ENCODE measurements at regions not wholly inside any gene's neighbourhood (a gene's known extent, or its start where the extent isn't known, plus 50 kb on each side); places are given as distances from the start of the nearest gene placed in this dataset.

DNA sequence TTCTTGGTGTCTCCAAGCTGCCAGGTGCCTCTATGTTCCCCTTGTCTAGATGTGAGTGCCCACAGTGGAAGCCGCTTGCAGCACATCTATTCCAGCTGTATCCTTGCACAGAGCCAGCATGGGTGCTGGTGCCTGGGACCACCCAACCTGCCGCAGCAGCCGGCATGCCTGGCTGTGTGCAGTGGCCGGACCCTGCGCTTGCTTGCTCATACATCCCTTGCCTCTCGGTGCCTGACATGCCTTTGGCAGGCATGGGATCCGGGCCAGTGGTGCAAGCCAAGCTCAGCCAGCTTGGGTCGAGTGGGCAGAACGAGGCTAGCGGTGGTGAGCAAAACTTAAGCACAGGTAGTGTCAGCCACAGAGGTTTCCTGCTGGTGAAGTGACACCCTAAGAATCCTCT lies 355.1 kb downstream of the TLL1 start (continued):
- no peak for TF ChIP-seq KLF1 (tag; IDR thresholded peaks at IDR 0.05)
- TF ChIP-seq, protein P1, sequence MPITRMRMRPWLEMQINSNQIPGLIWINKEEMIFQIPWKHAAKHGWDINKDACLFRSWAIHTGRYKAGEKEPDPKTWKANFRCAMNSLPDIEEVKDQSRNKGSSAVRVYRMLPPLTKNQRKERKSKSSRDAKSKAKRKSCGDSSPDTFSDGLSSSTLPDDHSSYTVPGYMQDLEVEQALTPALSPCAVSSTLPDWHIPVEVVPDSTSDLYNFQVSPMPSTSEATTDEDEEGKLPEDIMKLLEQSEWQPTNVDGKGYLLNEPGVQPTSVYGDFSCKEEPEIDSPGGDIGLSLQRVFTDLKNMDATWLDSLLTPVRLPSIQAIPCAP (CRISPR knock-in tag; IDR thresholded peaks at IDR 0.05; ENCODE audit: borderline replicate concordance), result no peak
- TF ChIP-seq, protein P2, sequence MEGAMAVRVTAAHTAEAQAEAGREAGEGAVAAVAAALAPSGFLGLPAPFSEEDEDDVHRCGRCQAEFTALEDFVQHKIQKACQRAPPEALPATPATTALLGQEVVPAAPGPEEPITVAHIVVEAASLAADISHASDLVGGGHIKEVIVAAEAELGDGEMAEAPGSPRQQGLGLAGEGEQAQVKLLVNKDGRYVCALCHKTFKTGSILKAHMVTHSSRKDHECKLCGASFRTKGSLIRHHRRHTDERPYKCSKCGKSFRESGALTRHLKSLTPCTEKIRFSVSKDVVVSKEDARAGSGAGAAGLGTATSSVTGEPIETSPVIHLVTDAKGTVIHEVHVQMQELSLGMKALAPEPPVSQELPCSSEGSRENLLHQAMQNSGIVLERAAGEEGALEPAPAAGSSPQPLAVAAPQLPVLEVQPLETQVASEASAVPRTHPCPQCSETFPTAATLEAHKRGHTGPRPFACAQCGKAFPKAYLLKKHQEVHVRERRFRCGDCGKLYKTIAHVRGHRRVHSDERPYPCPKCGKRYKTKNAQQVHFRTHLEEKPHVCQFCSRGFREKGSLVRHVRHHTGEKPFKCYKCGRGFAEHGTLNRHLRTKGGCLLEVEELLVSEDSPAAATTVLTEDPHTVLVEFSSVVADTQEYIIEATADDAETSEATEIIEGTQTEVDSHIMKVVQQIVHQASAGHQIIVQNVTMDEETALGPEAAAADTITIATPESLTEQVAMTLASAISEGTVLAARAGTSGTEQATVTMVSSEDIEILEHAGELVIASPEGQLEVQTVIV (CRISPR knock-in tag; IDR thresholded peaks at IDR 0.05; ENCODE audit: borderline replicate concordance), result no peak
- no peak for TF ChIP-seq ZNF324 (CRISPR knock-in tag; IDR thresholded peaks at IDR 0.05)
- TF ChIP-seq, protein P3, sequence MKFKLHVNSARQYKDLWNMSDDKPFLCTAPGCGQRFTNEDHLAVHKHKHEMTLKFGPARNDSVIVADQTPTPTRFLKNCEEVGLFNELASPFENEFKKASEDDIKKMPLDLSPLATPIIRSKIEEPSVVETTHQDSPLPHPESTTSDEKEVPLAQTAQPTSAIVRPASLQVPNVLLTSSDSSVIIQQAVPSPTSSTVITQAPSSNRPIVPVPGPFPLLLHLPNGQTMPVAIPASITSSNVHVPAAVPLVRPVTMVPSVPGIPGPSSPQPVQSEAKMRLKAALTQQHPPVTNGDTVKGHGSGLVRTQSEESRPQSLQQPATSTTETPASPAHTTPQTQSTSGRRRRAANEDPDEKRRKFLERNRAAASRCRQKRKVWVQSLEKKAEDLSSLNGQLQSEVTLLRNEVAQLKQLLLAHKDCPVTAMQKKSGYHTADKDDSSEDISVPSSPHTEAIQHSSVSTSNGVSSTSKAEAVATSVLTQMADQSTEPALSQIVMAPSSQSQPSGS (CRISPR knock-in tag; IDR thresholded peaks at IDR 0.05), result no peak
- no peak for TF ChIP-seq CHCHD3 (CRISPR knock-in tag; IDR thresholded peaks at IDR 0.05)
- no peak for TF ChIP-seq ZNF444 (CRISPR knock-in tag; IDR thresholded peaks at IDR 0.05)

DNA sequence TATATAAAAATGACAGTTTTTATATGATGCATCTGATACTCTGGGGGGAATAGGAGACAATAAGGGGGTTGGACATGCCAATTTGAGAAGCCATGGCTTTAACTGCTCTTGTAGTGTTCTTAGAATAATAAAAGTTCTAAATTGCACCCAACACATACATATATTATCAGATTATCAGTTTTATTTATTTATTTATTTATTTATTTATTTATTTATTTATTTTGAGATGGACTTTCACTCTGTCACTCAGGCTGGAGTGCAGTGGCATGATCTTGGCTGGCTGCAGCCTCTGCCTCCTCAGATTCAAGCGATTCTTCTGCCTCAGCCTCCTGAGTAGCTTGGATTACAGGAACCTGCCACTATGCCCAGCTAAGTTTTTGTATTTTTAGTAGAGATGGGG lies 356.8 kb downstream of the TLL1 start:
- Histone ChIP-seq H3K9me3 (replicated peaks; ENCODE audit: control insufficient read depth, insufficient read depth, low read depth, low read length) (no peaks in the 10 kb centered on the region; the same call in 1 of the 2 replicates), H3K4me2 (ENCODE audit: insufficient read depth, low read length) (no peak overlapping the region), H3K4me1 (replicated peaks in 1 of 2; ENCODE audit: control insufficient read depth in 2 of 2, insufficient read depth in 2 of 2, low read length in 2 of 2) (no peaks in the 10 kb centered on the region), H3K27ac (ENCODE audit: extremely low read depth, low read depth, low read length) (no peak overlapping the region), H3K36me3 (ENCODE audit: control insufficient read depth, insufficient read depth, low read length) (no peaks in the 10 kb centered on the region), H3K27me3 (ENCODE audit: control insufficient read depth in 2 of 2, insufficient read depth in 2 of 2, low read length in 2 of 2) (no peaks in the 10 kb centered on the region), H3K79me2 (ENCODE audit: control insufficient read depth, insufficient read depth, low read length) (no peaks in the 10 kb centered on the region), H2AFZ (ENCODE audit: low read depth, low read length) (no peak overlapping the region), H3K9ac (ENCODE audit: insufficient read depth in 1 of 2, low read depth in 2 of 2, low read length in 2 of 2) (no peak overlapping the region), H3K4me3 (no peak overlapping the region), H4K20me1 (replicated peaks; ENCODE audit: control insufficient read depth, insufficient read depth, low read length) (no peaks in the 10 kb centered on the region), H3K9me1 (ENCODE audit: control insufficient read depth, insufficient read depth, low read length) (no peaks in the 10 kb centered on the region)
- ChIA-PET CTCF (ENCODE audit: low intra/inter-chr PET ratio) (no interaction called here), POLR2A (no interaction called here)
- intact Hi-C loops (cut with micrococcal nuclease), result no loop called here
- no peak for FAIRE-seq
- 0% methylated on average over 1 of the region's 1 CpG for WGBS (ENCODE audit: insufficient coverage, low coverage, missing lambda C conversion rate)
- no peak for DNase-seq (ENCODE audit: extremely low read depth in 1 of 4, low spot score in 3 of 4)
- in situ Hi-C loops (cut with MboI), result no loop called here
- BruUV-seq (replicated peaks), result no TSS peak
- no peak for ATAC-seq
- TF ChIP-seq GATAD2B (IDR thresholded peaks at IDR 0.05; ENCODE audit: borderline replicate concordance), result no peak
- no peak for TF ChIP-seq U2AF1 (optimal IDR thresholded peaks at IDR 0.05; ENCODE audit: low read depth, low read length)
- TF ChIP-seq GTF2A2 (tag; IDR thresholded peaks at IDR 0.05), result no peak
- no peak for TF ChIP-seq BMI1 (IDR thresholded peaks at IDR 0.05; ENCODE audit: low read length)
- TF ChIP-seq DMBX1 (CRISPR knock-in tag; IDR thresholded peaks at IDR 0.05; ENCODE audit: borderline replicate concordance), result no peak
- TF ChIP-seq TBL1XR1 (IDR thresholded peaks at IDR 0.05; ENCODE audit: low read length in 2 of 2), result no peak
- TF ChIP-seq, protein P4, sequence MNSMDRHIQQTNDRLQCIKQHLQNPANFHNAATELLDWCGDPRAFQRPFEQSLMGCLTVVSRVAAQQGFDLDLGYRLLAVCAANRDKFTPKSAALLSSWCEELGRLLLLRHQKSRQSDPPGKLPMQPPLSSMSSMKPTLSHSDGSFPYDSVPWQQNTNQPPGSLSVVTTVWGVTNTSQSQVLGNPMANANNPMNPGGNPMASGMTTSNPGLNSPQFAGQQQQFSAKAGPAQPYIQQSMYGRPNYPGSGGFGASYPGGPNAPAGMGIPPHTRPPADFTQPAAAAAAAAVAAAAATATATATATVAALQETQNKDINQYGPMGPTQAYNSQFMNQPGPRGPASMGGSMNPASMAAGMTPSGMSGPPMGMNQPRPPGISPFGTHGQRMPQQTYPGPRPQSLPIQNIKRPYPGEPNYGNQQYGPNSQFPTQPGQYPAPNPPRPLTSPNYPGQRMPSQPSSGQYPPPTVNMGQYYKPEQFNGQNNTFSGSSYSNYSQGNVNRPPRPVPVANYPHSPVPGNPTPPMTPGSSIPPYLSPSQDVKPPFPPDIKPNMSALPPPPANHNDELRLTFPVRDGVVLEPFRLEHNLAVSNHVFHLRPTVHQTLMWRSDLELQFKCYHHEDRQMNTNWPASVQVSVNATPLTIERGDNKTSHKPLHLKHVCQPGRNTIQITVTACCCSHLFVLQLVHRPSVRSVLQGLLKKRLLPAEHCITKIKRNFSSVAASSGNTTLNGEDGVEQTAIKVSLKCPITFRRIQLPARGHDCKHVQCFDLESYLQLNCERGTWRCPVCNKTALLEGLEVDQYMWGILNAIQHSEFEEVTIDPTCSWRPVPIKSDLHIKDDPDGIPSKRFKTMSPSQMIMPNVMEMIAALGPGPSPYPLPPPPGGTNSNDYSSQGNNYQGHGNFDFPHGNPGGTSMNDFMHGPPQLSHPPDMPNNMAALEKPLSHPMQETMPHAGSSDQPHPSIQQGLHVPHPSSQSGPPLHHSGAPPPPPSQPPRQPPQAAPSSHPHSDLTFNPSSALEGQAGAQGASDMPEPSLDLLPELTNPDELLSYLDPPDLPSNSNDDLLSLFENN (IDR thresholded peaks at IDR 0.05; ENCODE audit: low read depth in 2 of 2, low read length in 2 of 2), result no peak
- TF ChIP-seq CC2D1A (IDR thresholded peaks at IDR 0.05), result no peak
- TF ChIP-seq POLR2A (conservative IDR thresholded peaks at IDR 0.05), result no peak
